Neural crest cell (in vitro differentiated cells): ENCODE measurements at regions not wholly inside any gene's neighbourhood (a gene's known extent, or its start where the extent isn't known, plus 50 kb on each side); places are given as distances from the start of the nearest gene placed in this dataset.
A peak's percentile ranks its signal among the peaks of the same experiment; 100 is the strongest.

ENCODE experiments used
- DNase-seq: peaks from one replicate; pipeline ENCODE4 v3.0.0; 2021; ENCODE audit warnings: low read depth, mixed read lengths, low spot score
- H3K27ac Mint-ChIP-seq: one replicate; pipeline ENCODE4 v1.8.0; 2021; ENCODE audit warnings: mild to moderate bottlenecking, mixed read lengths; ENCODE audit not compliant: unreplicated experiment
- H3K27me3 Mint-ChIP-seq: 2 replicates; pipeline ENCODE4 v1.8.0; 2021; ENCODE audit warnings: low read depth, mild to moderate bottlenecking, mixed read lengths
- H3K36me3 Mint-ChIP-seq: 2 replicates; pipeline ENCODE4 v1.8.0; 2021; ENCODE audit warnings: low read depth, mild to moderate bottlenecking, mixed read lengths
- H3K4me1 Mint-ChIP-seq: 2 replicates; pipeline ENCODE4 v1.8.0; 2021; ENCODE audit warnings: mixed read lengths
- H3K4me3 Mint-ChIP-seq: one replicate; pipeline ENCODE4 v1.8.0; 2021; ENCODE audit warnings: mild to moderate bottlenecking, mixed read lengths
- H3K9me3 Mint-ChIP-seq: 2 replicates; pipeline ENCODE4 v1.8.0; 2021; ENCODE audit warnings: mixed read lengths
- CTCF ChIP-seq: fragments of 200-600 bp; sonication (generic); conservative IDR thresholded peaks from 2 replicates; pipeline ENCODE4 v1.5.0; 2021; ENCODE audit warnings: antibody characterized with exemption, mild to moderate bottlenecking

- no peak overlapping the region for H3K27ac Mint-ChIP-seq
- H3K36me3 Mint-ChIP-seq, result no peaks in the 10 kb centered on the region
- no peaks in the 10 kb centered on the region for H3K27me3 Mint-ChIP-seq
- H3K4me1 Mint-ChIP-seq, result no peaks in the 10 kb centered on the region
- H3K4me3 Mint-ChIP-seq, result no peak overlapping the region
- DNase-seq, result no peak
- TF ChIP-seq CTCF, result no peak
- H3K9me3 Mint-ChIP-seq, result no peaks in the 10 kb centered on the region
Measured at GRCh38 chr16:64150193-64150592, 971.7 kb downstream of the CDH11 start.

- H3K4me1 Mint-ChIP-seq, result no peaks in the 10 kb centered on the region
- no peak for DNase-seq
- H3K9me3 Mint-ChIP-seq, result no peaks in the 10 kb centered on the region
- no peaks in the 10 kb centered on the region for H3K36me3 Mint-ChIP-seq
- H3K27me3 Mint-ChIP-seq, result no peaks in the 10 kb centered on the region
- no peak for TF ChIP-seq CTCF
- no peak overlapping the region for H3K4me3 Mint-ChIP-seq
- H3K27ac Mint-ChIP-seq, result no peak overlapping the region
Measured at GRCh38 chr16:64149756-64150155, 972.1 kb downstream of the CDH11 start.

- H3K27ac Mint-ChIP-seq, result no peak overlapping the region
- no peak overlapping the region for H3K4me3 Mint-ChIP-seq
- no peak for TF ChIP-seq CTCF
- H3K4me1 Mint-ChIP-seq, result no peaks in the 10 kb centered on the region
- no peaks in the 10 kb centered on the region for H3K27me3 Mint-ChIP-seq
- DNase-seq, result no peak
- H3K36me3 Mint-ChIP-seq, result no peaks in the 10 kb centered on the region
- no peaks in the 10 kb centered on the region for H3K9me3 Mint-ChIP-seq
Measured at GRCh38 chr16:64148356-64148755, 973.5 kb downstream of the CDH11 start.

GRCh38 chr16:64147941-64148340 lies 973.9 kb downstream of the CDH11 start:
- no peak overlapping the region for H3K4me3 Mint-ChIP-seq
- no peak for TF ChIP-seq CTCF
- H3K4me1 Mint-ChIP-seq, result no peaks in the 10 kb centered on the region
- H3K27ac Mint-ChIP-seq, result no peak overlapping the region
- DNase-seq, result no peak
- no peaks in the 10 kb centered on the region for H3K9me3 Mint-ChIP-seq
- no peaks in the 10 kb centered on the region for H3K36me3 Mint-ChIP-seq
- H3K27me3 Mint-ChIP-seq, result no peaks in the 10 kb centered on the region

GRCh38 chr16:64144617-64145016 lies 977.2 kb downstream of the CDH11 start:
- no peaks in the 10 kb centered on the region for H3K27me3 Mint-ChIP-seq
- H3K4me3 Mint-ChIP-seq, result no peak overlapping the region
- no peak for DNase-seq
- no peaks in the 10 kb centered on the region for H3K4me1 Mint-ChIP-seq
- no peaks in the 10 kb centered on the region for H3K9me3 Mint-ChIP-seq
- H3K27ac Mint-ChIP-seq, result peak overlapping the region; percentile 19
- TF ChIP-seq CTCF, result no peak
- no peaks in the 10 kb centered on the region for H3K36me3 Mint-ChIP-seq

- Mint-ChIP-seq H3K27ac (no peak overlapping the region), H3K4me1 (no peaks in the 10 kb centered on the region), H3K36me3 (no peaks in the 10 kb centered on the region), H3K4me3 (no peak overlapping the region), H3K27me3 (no peaks in the 10 kb centered on the region), H3K9me3 (peaks cover 2% of the 10 kb centered on the region)
- no peak for DNase-seq
- TF ChIP-seq CTCF, result no peak
Measured at GRCh38 chr16:64138621-64139020, 983.2 kb downstream of the CDH11 start.
